GM18520 (cell line): ENCODE measurements at regions not wholly inside any gene's neighbourhood (a gene's known extent, or its start where the extent isn't known, plus 50 kb on each side); places are given as distances from the start of the nearest gene placed in this dataset.
A peak's percentile ranks its signal among the peaks of the same experiment; 100 is the strongest.

Source experiments
- ATAC-seq: cut with Tn5 transposase; IDR thresholded peaks from one replicate; pipeline ENCODE4 v1.9.1; 2021; ENCODE audit not compliant: unreplicated experiment

GRCh38 chr14:53896726-53897125 is 59.9 kb downstream of the BMP4 start:
- ATAC-seq = no peak

DNA sequence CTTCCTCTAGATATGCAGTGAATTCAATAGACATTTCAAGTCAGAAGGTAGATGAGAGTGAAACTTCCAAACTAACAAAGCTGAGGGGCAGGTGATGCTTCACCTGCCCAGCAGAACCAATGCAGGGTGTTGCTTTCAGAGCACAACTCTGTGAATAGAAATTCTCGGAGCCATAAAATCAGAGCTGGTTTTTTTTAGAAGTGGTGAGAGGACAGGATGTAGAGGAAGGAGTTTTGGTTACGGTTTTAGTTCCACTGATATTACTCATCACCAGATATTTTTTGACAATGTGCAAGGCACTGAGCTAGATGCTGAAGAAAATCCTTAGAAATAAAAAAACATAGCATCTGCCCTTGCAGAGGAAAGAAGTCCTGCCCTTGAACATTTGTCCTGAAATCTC is 62.2 kb downstream of the BMP4 start:
- peak; percentile 68 for ATAC-seq

GRCh38 chr14:53893374-53893773 is 63.3 kb downstream of the BMP4 start:
- ATAC-seq = no peak

- ATAC-seq = no peak
These were observed 66.0 kb downstream of the BMP4 start for GRCh38 chr14:53890611-53891101.

DNA sequence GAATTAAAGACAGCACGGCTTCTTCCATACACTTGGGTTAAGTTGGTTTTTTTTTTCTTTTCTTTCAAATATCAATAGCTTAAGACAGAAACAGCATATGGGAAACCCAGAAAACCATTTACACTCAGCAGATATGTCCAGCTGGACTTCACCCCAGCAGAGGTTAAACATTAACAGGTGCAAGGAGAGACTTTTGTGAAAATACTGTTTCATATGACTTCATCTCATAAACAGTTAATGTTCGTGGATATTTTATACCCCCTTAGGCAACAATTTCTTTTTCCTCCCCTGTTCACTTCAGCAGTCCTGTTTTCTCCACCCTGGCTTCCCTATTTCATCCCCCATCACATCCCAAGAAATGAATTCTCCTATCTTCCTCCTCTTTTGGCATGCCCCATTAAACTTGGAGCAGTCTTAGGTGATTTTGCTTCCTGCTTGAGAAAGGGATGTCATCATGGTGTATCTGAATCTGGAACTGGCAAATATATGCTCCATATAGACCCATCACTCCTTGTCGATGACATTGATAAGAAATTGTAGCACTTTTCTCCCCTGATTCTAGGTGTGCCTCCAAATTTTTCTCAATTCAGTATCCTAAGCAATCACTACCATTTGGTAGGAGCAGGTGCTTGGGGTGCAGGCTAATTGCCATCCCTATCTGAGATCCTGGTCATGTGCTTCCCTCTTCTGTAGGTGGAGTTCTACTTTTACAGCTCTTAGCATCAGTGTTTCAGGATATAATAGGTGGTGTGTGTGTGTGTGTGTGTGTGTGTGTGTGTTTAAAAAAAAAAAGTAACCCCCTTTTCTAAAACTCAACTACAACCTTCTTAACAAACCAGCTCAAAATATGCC is 67.9 kb downstream of the BMP4 start:
- no peak for ATAC-seq

- ATAC-seq = no peak
These were observed 71.4 kb downstream of the BMP4 start for GRCh38 chr14:53885136-53885640.

DNA sequence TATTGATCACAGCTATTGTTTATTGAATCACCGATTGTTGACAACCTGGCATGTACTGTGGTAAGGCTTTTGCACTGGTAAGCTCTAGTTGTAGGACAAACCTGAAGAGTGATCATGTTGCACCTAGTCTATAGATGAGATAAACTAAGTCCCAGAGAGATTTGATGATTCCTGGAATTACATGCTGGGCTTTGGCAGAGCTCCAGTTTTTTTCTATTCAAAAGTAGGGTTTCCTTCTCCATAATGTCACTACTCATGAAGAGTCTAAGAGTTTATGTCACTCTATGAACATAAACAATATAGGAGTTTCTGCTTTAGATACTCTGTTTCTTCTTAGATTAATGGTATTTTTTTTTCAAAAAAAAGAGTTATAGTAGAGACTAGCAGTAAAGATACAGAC is 72.0 kb downstream of the BMP4 start:
- no peak for ATAC-seq

DNA sequence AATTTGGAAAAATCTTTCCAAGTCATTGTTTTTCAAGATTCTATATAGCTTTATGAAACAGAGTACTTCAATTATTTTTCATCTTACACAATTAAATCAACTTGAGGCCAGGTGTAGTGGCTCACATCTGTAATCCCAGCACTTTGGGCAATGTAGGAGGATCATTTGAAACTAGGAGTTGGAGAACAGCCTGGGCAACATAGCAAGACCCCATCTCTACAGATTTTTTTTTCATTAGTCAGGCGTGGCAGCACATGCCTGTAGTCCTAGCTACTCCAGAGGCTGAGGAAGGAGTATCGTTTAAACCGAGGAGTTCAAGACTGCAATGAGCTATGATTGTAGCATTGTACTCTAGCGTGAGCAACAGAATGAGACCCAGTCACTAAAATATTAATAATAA is 72.9 kb downstream of the BMP4 start:
- no peak for ATAC-seq

DNA sequence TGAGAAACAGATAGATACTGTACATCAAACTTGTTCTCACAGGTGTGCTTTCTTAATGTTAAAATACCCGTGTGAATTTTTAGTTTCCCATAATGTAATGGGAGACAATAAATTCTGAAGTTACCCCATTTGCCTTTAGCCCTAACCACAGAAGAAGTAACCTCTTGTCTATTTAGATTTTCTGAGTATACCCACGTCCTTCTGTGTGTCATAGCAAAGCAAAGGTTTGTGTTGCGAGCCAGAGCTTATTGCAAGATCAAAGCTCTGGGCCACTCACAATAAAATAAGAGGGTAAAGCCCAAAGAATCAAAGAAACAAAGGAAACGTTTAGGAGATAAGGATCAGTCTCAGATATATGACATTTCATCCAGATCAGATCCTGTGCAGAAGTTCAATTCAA is 73.9 kb downstream of the BMP4 start:
- no peak for ATAC-seq

- no peak for ATAC-seq
These were observed 74.7 kb downstream of the BMP4 start for GRCh38 chr14:53881921-53882320.

GRCh38 chr14:53881161-53881871 is 75.3 kb downstream of the BMP4 start:
- no peak for ATAC-seq

DNA sequence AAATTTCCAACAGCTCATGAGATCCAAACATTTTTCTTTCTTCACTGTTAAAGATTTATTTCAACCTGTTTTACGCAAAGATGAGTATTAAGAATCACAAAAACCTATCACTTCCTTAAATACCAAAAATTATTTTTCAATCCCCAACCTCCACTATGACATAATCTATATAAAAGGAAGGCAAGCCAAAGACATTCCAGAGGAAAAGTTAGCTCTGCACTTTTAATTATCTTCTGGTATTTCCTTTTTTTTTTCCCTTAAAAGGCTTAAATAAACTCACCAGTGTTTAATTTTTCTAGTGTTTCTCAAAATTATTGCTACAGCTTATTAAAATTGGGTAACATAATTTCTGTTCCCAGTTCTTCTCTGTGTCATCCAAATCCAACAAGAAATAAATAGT is 75.9 kb downstream of the BMP4 start:
- ATAC-seq = no peak

- no peak for ATAC-seq
These were observed 76.9 kb downstream of the BMP4 start for GRCh38 chr14:53879747-53880146.

- no peak for ATAC-seq
These were observed 77.5 kb downstream of the BMP4 start for GRCh38 chr14:53879022-53879686.

GRCh38 chr14:53875324-53875897 is 81.2 kb downstream of the BMP4 start:
- no peak for ATAC-seq

DNA sequence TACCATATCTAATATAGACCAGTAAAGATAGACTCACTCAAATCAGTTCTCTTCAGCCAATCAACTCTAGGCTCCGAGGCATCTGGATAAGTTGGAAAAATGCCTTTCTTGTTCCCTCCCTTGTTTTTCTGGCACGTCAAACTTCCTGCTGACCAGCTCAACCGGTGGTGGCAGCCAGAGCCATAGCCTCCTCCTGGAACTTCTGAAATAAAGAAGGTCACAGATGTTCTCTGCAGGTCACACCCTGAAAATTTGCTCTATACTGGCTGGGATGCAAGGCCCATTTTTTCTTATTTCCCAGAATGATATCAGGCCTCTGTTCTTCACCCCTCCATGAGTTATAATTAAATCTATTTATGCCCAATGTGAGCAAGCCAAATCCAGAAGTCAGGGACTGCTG is 81.9 kb downstream of the BMP4 start:
- ATAC-seq = no peak

DNA sequence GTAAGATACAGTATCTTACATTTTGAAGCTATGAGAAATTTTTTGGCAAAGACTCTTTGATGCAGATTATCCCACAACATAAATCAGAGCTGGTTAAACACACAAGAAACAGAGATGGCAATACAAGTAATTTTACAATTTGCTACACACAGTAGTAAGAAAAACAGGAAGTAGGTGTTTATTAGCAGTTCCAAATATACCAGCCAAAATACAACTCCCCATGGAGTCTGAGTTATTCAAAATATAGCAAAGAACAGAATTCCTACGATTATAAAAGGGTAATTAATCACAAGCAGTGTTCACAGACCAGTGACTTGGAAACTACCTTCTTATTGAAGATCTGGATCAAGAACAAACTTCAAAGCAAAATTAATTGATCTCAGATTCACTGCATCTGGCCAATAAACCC is 83.9 kb downstream of the BMP4 start:
- ATAC-seq = no peak

DNA sequence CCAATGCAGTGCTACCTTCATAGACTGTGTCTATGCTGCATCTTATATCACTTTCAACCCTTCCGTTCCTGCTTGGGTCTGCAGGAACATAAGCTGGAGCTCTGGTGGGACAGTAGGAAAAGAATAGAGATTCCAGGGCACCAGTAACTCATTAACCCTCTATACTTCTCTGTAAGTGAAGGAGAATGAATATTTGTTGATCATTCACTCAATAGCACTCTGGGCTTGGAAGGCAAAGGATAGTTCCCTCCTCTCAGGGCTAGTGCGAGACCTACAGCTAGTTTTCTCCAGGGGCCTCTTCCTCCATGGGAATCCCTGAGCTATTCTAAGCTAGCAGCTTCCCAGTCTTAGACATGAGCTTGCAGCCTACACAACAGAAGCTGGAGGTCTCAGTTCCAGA is 84.7 kb downstream of the BMP4 start:
- ATAC-seq = no peak

GRCh38 chr14:53871011-53871410 is 85.6 kb downstream of the BMP4 start:
- no peak for ATAC-seq

DNA sequence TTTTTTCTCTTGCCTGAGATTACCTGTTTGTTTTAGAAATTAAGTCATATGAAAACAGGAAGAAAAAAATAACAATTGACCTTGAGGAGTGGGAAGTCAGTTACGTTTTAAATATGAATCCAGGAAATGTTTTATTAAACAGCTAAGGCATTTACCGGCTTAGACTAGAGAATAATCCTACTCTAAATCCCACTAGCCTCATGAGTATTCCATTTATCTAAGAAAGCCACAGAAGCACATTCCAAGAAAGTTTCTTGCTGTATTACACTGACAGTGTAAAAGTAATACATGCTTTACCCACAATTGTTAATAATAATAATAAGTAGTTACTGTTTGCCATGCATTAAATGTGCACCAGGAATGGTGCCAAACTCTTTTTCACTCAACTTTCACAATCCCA is 90.9 kb downstream of the BMP4 start:
- ATAC-seq = no peak

DNA sequence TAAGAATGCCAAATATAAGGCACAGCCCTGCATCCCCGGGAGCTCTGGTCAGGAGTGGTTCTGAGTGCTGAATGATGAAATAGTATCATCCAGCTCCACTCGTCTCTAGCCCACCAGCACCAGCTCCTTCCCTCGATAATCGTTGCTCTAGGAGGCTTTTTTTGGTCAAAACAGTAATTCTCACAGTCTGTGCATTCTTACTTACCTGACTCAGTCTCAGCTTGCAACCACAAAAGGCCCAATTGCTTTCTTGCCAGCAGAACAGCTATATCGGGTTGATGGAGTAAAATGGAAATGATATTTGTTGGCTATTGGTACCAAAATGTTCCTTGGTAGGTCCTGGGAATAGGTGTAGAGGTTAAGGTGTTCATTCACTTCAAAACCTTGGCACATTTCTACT is 94.8 kb downstream of the BMP4 start:
- ATAC-seq = no peak
